Fibroblast of lung (primary cell): ENCODE measurements at regions not wholly inside any gene's neighbourhood (a gene's known extent, or its start where the extent isn't known, plus 50 kb on each side); places are given as distances from the start of the nearest gene placed in this dataset.

ENCODE experiments used
- CTCF ChIP-seq, 2 donors: IDR thresholded peaks in 1 of 2; conservative IDR thresholded peaks in 1 of 2; 1 replicate in 1 of 2; 2 replicates in 1 of 2; pipeline ENCODE4 v1.5.1; 2011 to 2012; ENCODE audit warnings: low read length in 2 of 2, control low read depth in 1 of 2, inconsistent platforms in 1 of 2, low read depth in 1 of 2, mild to moderate bottlenecking in 1 of 2
- EZH2 ChIP-seq: IDR thresholded peaks from 2 replicates; pipeline ENCODE4 v1.5.1; 2012; ENCODE audit warnings: low read length, control low read depth, mild to moderate bottlenecking; ENCODE audit errors: missing control alignments

GRCh38 chr6:79394690-79395089, 142.5 kb downstream of the LCA5 start:
- no peak for TF ChIP-seq EZH2
- TF ChIP-seq CTCF (conservative IDR thresholded peaks at IDR 0.05 in 1 of 2, IDR thresholded peaks at IDR 0.05 in 1 of 2; ENCODE audit: low read depth in 1 of 2, low read length in 2 of 2) = no peak
